ENCODE measurements at regions not wholly inside any gene's neighbourhood (a gene's known extent, or its start where the extent isn't known, plus 50 kb on each side); places are given as distances from the start of the nearest gene placed in this dataset.
"Not testable (repeated sequence)": the region's sequence is repeated elsewhere in the genome, so short reads cannot be mapped to it uniquely, and the experiment has no call there.

DNA sequence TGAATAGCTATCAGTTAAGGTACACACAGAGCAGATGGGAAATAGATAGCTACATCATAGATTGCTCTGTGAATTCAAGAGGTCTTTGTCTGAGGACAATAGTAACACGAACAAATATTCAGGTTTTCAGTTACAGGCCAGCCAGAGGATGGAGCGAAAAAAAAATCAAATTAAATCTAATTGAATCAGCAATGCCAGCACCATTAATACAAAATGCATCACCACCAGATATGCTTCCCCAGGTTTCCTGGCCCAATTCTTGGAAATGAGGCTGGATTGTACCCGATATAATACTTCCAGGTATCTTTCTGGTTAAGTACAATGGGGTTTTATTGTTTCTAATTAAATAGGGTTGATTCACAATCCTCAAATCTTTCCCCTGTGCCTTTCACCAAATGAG lies 975.8 kb upstream of the AUTS2 start:
- Histone ChIP-seq H3K4me3 (no peak overlapping the region), H3K36me3 (no peaks in the 10 kb centered on the region), H3K9me3 (no peaks in the 10 kb centered on the region), H3K27ac (no peak overlapping the region), H3K27me3 (replicated peaks; ENCODE audit: insufficient read depth) (peaks cover 2% of the 10 kb centered on the region), H3K4me1 (replicated peaks) (no peaks in the 10 kb centered on the region)
- WGBS, result 68% methylated on average over 3 of the region's 3 CpGs
- intact Hi-C loops (cut with DNase I), result no loop called here
- TF ChIP-seq, protein P1, sequence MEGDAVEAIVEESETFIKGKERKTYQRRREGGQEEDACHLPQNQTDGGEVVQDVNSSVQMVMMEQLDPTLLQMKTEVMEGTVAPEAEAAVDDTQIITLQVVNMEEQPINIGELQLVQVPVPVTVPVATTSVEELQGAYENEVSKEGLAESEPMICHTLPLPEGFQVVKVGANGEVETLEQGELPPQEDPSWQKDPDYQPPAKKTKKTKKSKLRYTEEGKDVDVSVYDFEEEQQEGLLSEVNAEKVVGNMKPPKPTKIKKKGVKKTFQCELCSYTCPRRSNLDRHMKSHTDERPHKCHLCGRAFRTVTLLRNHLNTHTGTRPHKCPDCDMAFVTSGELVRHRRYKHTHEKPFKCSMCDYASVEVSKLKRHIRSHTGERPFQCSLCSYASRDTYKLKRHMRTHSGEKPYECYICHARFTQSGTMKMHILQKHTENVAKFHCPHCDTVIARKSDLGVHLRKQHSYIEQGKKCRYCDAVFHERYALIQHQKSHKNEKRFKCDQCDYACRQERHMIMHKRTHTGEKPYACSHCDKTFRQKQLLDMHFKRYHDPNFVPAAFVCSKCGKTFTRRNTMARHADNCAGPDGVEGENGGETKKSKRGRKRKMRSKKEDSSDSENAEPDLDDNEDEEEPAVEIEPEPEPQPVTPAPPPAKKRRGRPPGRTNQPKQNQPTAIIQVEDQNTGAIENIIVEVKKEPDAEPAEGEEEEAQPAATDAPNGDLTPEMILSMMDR (IDR thresholded peaks at IDR 0.05), result no peak
- TF ChIP-seq POLR2AphosphoS5 (IDR thresholded peaks at IDR 0.05), result no peak
- no peak for TF ChIP-seq POLR2A (IDR thresholded peaks at IDR 0.05)
- no peak for DNase-seq (ENCODE audit: low spot score)

DNA sequence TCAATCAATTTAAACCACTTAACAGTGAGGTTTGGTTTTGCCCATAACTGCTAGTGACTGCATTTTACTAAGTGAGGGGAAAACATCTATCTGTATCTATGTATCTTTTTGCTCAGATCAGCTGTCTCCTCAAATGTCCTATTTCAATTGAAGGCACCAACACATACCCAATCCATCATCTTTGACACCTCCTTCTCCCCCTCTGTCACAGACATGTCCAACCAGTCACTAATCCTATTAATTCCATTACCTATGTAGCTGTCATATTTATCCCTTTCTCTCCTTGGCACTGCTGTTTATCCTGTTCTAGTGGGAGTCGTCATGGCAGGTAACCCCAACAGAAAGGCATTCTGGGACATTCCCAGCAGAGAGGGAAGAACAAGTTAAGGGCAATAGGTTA lies 975.2 kb upstream of the AUTS2 start:
- Histone ChIP-seq H3K4me1 (replicated peaks) (no peaks in the 10 kb centered on the region), H3K9me3 (no peaks in the 10 kb centered on the region), H3K27me3 (replicated peaks; ENCODE audit: insufficient read depth) (peaks cover 2% of the 10 kb centered on the region), H3K36me3 (no peaks in the 10 kb centered on the region), H3K4me3 (no peak overlapping the region), H3K27ac (no peak overlapping the region)
- no peak for TF ChIP-seq POLR2A (IDR thresholded peaks at IDR 0.05)
- TF ChIP-seq, protein P1 (IDR thresholded peaks at IDR 0.05), result no peak
- TF ChIP-seq POLR2AphosphoS5 (IDR thresholded peaks at IDR 0.05), result no peak
- 57% methylated on average over 1 of the region's 1 CpG for WGBS
- no peak for DNase-seq (ENCODE audit: low spot score)
- intact Hi-C loops (cut with DNase I), result no loop called here

DNA sequence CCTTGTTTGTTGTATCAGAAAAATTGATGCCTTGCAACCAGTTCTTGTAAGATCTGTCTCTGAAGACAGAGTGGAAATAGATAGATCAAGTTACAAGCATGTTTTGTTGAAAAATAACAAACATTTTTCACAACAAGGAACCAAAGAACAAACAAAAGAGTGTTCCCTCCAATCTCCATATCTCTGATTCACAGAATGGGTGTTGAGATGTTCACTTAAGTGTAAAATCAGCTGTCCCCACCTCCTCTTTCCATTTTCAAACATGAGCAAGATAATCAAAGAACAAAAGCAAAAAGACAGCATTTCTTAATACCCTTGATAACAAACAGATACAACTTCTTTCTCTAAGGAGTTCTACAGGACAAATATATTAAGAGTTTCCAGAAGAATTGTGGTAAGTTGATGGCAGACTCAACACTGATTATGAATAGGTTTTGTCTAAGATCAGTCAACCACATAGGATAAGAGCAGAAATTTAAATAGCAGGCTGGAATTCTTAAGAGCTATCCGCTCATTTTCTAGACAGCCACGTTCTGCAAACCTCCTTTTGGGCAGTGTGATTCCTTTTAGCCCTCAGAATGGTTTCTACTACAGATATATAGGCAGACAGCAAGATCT lies 970.9 kb upstream of the AUTS2 start:
- H3K4me1 ChIP-seq (replicated peaks), result no peaks in the 10 kb centered on the region
- H3K36me3 ChIP-seq, result no peaks in the 10 kb centered on the region
- 84% methylated on average over 2 of the region's 2 CpGs for WGBS
- H3K4me3 ChIP-seq, result no peak overlapping the region
- intact Hi-C loops (cut with DNase I), result no loop called here
- H3K9me3 ChIP-seq, result no peaks in the 10 kb centered on the region
- H3K27ac ChIP-seq, result no peak overlapping the region
- DNase-seq (ENCODE audit: low spot score), result no peak
- H3K27me3 ChIP-seq (replicated peaks; ENCODE audit: insufficient read depth), result peaks cover 2% of the 10 kb centered on the region
- TF ChIP-seq POLR2A (IDR thresholded peaks at IDR 0.05), result no peak
- TF ChIP-seq, protein P1 (IDR thresholded peaks at IDR 0.05), result no peak

- H3K36me3 ChIP-seq; DNase-seq (ENCODE audit: low spot score); intact Hi-C loops (cut with DNase I); H3K4me1 ChIP-seq (replicated peaks); H3K27me3 ChIP-seq (replicated peaks; ENCODE audit: insufficient read depth); H3K9me3 ChIP-seq; H3K4me3 ChIP-seq; H3K27ac ChIP-seq: not testable (repeated sequence)
- WGBS, result 98% methylated on average over 3 of the region's 3 CpGs
Observed at GRCh38 chr7:68630914-68631313, 967.4 kb upstream of the AUTS2 start.

- Histone ChIP-seq H3K27ac (no peak overlapping the region), H3K9me3 (no peaks in the 10 kb centered on the region), H3K36me3 (no peaks in the 10 kb centered on the region), H3K27me3 (replicated peaks; ENCODE audit: insufficient read depth) (no peaks in the 10 kb centered on the region), H3K4me3 (no peak overlapping the region), H3K4me1 (replicated peaks) (no peaks in the 10 kb centered on the region)
- 96% methylated on average over 3 of the region's 3 CpGs for WGBS
- DNase-seq (ENCODE audit: low spot score), result no peak
- no peak for TF ChIP-seq POLR2A (IDR thresholded peaks at IDR 0.05)
- no peak for TF ChIP-seq POLR2AphosphoS5 (IDR thresholded peaks at IDR 0.05)
- TF ChIP-seq, protein P1 (IDR thresholded peaks at IDR 0.05), result no peak
- intact Hi-C loops (cut with DNase I), result no loop called here
Observed at GRCh38 chr7:68640103-68640502, 958.2 kb upstream of the AUTS2 start.
